Middle frontal gyrus (tissue), 1 donor: ENCODE measurements at regions not wholly inside any gene's neighbourhood (a gene's known extent, or its start where the extent isn't known, plus 50 kb on each side); places are given as distances from the start of the nearest gene placed in this dataset.
"Not testable (repeated sequence)": the region's sequence is repeated elsewhere in the genome, so short reads cannot be mapped to it uniquely, and the experiment has no call there.

Experiments used
- DNase-seq: peaks from one replicate; pipeline ENCODE4 v3.0.0-alpha.2; 2015; ENCODE audit warnings: low spot score; ENCODE audit errors: extremely low spot score

GRCh38 chr3:94799420-94800060 lies 736.7 kb downstream of the NSUN3 start:
- DNase-seq, result no peak

GRCh38 chr3:94811836-94812235 lies 749.0 kb downstream of the NSUN3 start:
- DNase-seq, result no peak

GRCh38 chr3:94821241-94821640 lies 758.4 kb downstream of the NSUN3 start:
- DNase-seq, result no peak

- DNase-seq, result no peak
These were observed 759.4 kb downstream of the NSUN3 start for GRCh38 chr3:94822298-94822697.

- not testable (repeated sequence) for DNase-seq
These were observed 783.4 kb downstream of the NSUN3 start for GRCh38 chr3:94846251-94846650.

- DNase-seq, result no peak
These were observed 799.8 kb downstream of the NSUN3 start for GRCh38 chr3:94862703-94863102.

- no peak for DNase-seq
These were observed 806.2 kb downstream of the NSUN3 start for GRCh38 chr3:94869059-94869547.

- no peak for DNase-seq
These were observed 810.9 kb downstream of the NSUN3 start for GRCh38 chr3:94873751-94874150.

- no peak for DNase-seq
These were observed 812.3 kb downstream of the NSUN3 start for GRCh38 chr3:94875149-94875548.

- no peak for DNase-seq
These were observed 824.2 kb downstream of the NSUN3 start for GRCh38 chr3:94887065-94887464.

- DNase-seq, result no peak
These were observed 834.1 kb downstream of the NSUN3 start for GRCh38 chr3:94896994-94897393.

- no peak for DNase-seq
These were observed 841.4 kb downstream of the NSUN3 start for GRCh38 chr3:94904156-94904674.

GRCh38 chr3:94909726-94910125 lies 846.9 kb downstream of the NSUN3 start:
- DNase-seq, result no peak

- no peak for DNase-seq
These were observed 849.8 kb downstream of the NSUN3 start for GRCh38 chr3:94912656-94913055.

GRCh38 chr3:94927175-94927574 lies 864.3 kb downstream of the NSUN3 start:
- no peak for DNase-seq

GRCh38 chr3:94928921-94929320 lies 866.1 kb downstream of the NSUN3 start:
- no peak for DNase-seq

GRCh38 chr3:94935738-94936580 lies 873.1 kb downstream of the NSUN3 start:
- no peak for DNase-seq

GRCh38 chr3:94937980-94938379 lies 875.1 kb downstream of the NSUN3 start:
- no peak for DNase-seq

GRCh38 chr3:94946683-94947082 lies 883.8 kb downstream of the NSUN3 start:
- no peak for DNase-seq

- no peak for DNase-seq
These were observed 898.7 kb downstream of the NSUN3 start for GRCh38 chr3:94961423-94962100.

- no peak for DNase-seq
These were observed 903.1 kb downstream of the NSUN3 start for GRCh38 chr3:94965867-94966475.
